KG1 (cell line): ENCODE measurements at regions not wholly inside any gene's neighbourhood (a gene's known extent, or its start where the extent isn't known, plus 50 kb on each side); places are given as distances from the start of the nearest gene placed in this dataset.

Experiments
- DNase-seq: peaks from one replicate; lab custom pipeline; 2025; lab: John Stamatoyannopoulos, UW

- DNase-seq, result no peak
Measured at GRCh38 chr14:101108579-101109346, 205.2 kb upstream of the RTL1 start.

GRCh38 chr14:101109347-101109638 lies 205.8 kb upstream of the RTL1 start:
- DNase-seq, result no peak

GRCh38 chr14:101109981-101110728 lies 206.6 kb upstream of the RTL1 start:
- no peak for DNase-seq

GRCh38 chr14:101110729-101111619 lies 207.5 kb upstream of the RTL1 start:
- no peak for DNase-seq

GRCh38 chr14:101111620-101112290 lies 208.2 kb upstream of the RTL1 start:
- DNase-seq, result no peak

GRCh38 chr14:101112351-101113107 lies 209.0 kb upstream of the RTL1 start:
- no peak for DNase-seq

GRCh38 chr14:101113108-101113612 lies 209.6 kb upstream of the RTL1 start:
- DNase-seq, result no peak

- DNase-seq, result no peak
Measured at GRCh38 chr14:101113835-101114725, 210.6 kb upstream of the RTL1 start.

GRCh38 chr14:101114726-101115515 lies 211.4 kb upstream of the RTL1 start:
- no peak for DNase-seq

- DNase-seq, result no peak
Measured at GRCh38 chr14:101115652-101116051, 212.1 kb upstream of the RTL1 start.

- DNase-seq, result no peak
Measured at GRCh38 chr14:101116065-101116464, 212.5 kb upstream of the RTL1 start.

GRCh38 chr14:101116486-101117130 lies 213.1 kb upstream of the RTL1 start:
- DNase-seq, result no peak

- no peak for DNase-seq
Measured at GRCh38 chr14:101117543-101117942, 214.0 kb upstream of the RTL1 start.

GRCh38 chr14:101118233-101118632 lies 214.7 kb upstream of the RTL1 start:
- no peak for DNase-seq

- DNase-seq, result no peak
Measured at GRCh38 chr14:101118746-101119591, 215.4 kb upstream of the RTL1 start.

GRCh38 chr14:101119830-101120571 lies 216.5 kb upstream of the RTL1 start:
- no peak for DNase-seq
